GM04504 (cell line): ENCODE measurements at regions not wholly inside any gene's neighbourhood (a gene's known extent, or its start where the extent isn't known, plus 50 kb on each side); places are given as distances from the start of the nearest gene placed in this dataset.

ENCODE experiments used
- DNase-seq: peaks from one replicate; pipeline ENCODE4 v3.0.0-alpha.2; 2012; ENCODE audit warnings: low read depth

- no peak for DNase-seq
These were observed 162.0 kb downstream of the TM9SF2 start for GRCh38 chr13:99663185-99663825.

- no peak for DNase-seq
These were observed 161.4 kb downstream of the TM9SF2 start for GRCh38 chr13:99662678-99663077.

DNA sequence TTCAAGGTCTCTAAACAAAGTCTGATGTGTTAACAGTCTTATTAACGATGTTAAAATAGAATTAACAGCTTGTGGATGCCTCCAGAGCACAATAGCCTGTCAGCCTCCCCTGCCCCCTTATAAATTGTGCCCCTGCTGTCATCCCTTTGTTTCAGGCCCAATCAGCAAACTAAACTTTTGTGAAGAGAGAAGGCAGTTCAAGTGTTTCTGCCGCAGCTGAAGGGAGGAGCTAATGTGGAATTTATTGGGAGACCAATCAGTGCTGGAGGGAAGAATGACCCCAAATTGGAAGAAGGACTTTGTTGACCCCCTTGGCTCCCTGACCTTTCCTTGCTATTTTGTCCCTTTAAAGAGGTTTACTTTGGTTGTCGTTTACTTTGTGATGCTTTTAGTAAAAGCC is 160.5 kb downstream of the TM9SF2 start:
- DNase-seq, result no peak

DNA sequence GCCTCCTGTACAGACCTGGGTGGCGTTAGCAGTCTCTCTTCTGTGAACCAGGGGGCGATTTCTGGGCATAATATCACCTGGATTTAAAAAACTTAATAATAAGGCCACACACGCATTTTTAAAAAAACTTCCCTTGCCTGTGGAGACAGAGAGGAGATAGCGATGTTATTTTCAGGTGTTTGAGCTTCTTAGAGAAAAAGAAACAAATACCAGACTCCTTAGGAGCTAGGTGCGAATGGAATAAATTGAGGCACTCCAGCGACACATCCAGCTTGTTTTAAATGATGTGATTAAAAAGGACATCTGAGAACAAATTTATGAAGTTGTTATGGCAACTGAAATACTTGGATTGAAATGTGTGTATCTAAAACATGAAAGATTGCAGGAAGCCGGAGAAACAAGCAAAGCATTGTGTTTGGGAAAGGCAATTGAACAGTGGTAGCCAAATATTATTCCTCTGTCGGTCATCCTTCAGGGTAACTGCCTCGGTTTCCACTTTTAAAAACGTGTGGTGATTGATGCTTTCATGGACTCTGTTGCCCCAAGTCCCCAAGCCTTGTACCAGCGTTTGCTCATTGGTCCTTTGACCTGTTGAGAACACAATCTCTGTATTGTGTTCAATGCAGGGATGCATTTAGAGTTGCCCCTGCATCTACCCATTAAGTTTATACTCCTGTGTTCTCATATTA is 158.7 kb downstream of the TM9SF2 start:
- DNase-seq, result no peak

- no peak for DNase-seq
These were observed 158.0 kb downstream of the TM9SF2 start for GRCh38 chr13:99659226-99659625.

DNA sequence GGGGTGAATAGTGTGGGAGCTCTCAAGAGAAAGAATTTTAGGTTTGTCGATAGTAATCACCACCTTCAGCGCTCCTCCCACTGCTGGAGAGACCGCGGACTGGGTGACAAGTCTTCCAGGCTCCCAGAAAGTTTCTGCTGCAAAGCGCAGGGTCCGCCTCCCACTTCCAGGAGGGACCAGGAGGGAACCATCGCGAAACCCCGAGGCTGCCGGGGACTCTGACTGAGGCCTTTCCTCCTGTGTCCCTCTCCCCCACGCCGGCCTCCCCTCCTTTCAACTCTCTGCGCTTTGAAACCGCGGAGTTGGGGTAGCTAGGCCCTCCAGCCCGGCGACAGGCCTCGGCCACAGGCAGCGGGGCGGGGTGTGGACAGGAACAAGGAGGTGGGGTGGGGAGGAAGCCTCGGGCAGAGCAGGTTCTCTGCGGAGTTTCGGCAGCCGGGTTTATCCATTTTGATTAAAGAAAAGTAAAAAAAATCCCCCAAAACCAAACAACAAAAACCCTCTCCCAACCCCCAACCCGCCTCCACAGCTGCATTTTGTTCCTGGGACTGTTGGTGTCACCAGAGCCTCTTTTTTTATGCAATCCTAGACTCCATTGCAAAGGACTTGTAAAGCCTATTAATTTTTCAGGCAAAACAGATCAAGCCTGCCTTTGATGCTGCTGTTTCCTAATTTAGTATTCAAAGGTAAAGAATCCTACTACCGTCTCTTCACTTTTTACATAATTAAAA is 157.2 kb downstream of the TM9SF2 start:
- no peak for DNase-seq

- DNase-seq, result no peak
These were observed 156.6 kb downstream of the TM9SF2 start for GRCh38 chr13:99657848-99658260.

GRCh38 chr13:99656844-99657381 is 155.6 kb downstream of the TM9SF2 start:
- DNase-seq, result no peak

DNA sequence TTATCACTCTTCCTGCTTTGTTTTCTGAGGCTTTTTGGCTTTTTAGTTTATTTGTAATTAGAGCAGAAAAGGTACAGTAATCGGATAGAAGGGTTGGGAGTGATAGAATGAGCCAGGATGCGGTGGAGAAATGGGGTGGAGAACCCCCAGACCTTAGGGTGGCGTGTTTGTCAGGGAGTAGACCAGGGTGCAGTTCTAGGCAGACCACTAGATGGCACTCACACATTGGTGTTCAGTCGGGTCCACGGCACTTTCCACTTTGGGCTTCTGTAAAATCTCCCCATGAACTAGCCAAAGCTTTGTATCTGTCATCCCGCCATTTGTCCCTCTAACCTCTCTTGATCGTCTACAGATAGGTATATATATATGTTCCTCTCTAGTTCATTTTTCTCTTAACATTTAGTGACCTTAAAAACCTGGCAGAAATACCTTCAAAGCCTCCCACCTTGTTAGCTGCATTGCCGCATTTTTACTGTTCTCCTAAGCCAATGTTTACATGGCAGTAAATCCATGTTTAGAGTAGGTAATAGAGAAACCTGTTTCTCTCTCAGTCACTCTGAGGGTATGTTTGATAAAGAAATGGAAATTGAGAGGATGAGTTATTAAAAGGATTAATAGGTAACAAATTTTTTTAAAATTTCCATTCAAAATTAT is 154.9 kb downstream of the TM9SF2 start:
- no peak for DNase-seq

- no peak for DNase-seq
These were observed 154.2 kb downstream of the TM9SF2 start for GRCh38 chr13:99655351-99656091.

DNA sequence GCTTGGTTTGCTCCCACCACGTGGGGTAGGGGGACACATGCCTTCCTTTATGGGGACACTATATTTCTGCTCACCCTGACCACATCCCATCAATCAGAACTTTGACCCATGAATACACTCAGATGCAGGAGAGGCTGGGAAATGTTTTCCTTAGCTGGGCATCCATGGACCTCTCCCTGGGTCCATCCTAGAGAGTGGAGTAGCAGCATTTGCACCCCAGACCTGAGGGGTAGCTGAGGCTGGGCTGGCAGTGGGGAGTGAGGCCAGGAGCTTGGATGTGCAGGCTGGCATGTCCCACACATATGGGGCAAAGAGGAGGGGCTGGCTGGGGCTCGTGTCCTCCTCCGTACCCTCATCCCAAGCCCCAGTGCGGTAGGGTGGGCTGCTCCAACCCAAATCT is 152.8 kb downstream of the TM9SF2 start:
- DNase-seq, result no peak

DNA sequence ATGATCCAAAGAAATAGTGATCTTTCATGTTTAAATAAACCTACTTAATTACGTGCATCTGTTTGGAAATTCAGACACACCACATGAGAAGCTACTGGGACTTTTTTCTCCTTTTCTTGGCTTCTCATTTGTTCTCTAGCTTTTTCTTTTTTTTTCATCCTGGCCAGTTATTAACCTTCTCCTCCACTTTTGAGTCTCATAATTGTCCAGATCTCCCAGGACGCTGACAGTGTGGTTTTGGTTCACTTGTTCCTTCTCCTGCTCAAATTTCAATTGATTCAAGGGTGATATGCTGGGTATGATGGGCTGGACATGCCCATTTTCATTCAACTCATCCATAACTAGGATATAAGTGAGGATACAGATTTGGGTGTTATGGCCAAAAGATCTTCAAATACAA is 152.3 kb downstream of the TM9SF2 start:
- no peak for DNase-seq

DNA sequence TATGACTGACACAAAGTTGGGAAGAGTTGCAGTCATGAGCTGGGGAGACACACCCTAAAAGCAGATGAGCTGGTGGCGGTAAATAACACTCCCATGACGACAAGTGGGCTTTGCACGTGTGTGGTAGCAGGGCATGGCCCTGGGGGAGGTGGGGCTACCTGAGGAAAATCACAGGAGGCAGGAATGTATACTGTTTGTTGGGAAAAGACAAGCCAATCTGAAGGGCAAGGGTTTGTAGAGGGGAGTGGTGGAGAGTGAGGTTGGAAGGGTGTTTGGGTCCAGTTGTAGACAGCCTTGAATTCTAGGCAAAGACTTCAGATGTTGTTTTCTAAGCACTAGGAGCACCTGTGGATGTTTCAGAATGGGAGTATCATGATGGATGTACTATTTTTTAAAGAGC is 151.6 kb downstream of the TM9SF2 start:
- DNase-seq, result no peak

GRCh38 chr13:99652141-99652540 is 150.9 kb downstream of the TM9SF2 start:
- DNase-seq, result no peak

DNA sequence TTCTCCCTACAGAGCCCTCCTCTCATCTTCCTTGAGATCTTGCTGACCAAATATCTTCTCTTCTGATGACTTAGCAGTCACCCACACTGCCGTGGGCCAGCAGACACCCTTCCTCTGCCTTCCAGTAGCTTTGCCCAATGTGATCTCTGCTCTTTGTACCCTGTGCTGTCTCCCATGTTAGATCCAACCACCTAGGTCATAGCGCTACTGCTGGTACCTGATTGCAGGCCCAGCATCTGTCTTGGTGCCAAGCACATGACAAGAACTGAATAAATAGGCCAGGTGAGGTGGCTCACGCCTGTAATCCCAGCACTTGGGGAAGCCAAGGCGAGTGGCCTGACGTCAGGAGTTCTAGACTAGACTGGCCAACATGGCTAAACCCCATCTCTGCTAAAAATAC is 149.7 kb downstream of the TM9SF2 start:
- no peak for DNase-seq

DNA sequence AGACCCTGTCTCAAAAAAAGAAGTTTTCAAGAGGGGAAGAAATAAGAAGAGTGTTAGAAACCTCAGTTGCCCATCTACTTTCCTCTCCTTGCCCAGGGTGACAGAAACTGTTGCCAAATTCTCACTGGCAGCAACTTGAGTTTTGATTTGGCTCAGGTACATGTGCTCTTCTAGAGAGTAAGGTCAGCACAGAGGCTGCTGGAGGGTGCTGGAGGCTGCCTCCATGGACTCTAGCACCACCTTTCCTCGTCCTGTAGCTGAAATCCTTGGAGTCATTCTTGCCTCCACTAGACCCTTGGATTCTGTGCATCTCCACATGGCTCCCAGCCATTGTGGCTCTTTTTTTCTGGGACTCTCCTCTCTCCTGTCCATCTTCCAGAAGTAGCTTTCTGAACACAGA is 149.1 kb downstream of the TM9SF2 start:
- DNase-seq, result no peak

GRCh38 chr13:99648927-99649326 is 147.7 kb downstream of the TM9SF2 start:
- DNase-seq, result no peak

- no peak for DNase-seq
These were observed 146.9 kb downstream of the TM9SF2 start for GRCh38 chr13:99648066-99648665.

GRCh38 chr13:99647596-99647985 is 146.3 kb downstream of the TM9SF2 start:
- DNase-seq, result no peak

GRCh38 chr13:99646866-99647595 is 145.8 kb downstream of the TM9SF2 start:
- DNase-seq, result no peak

GRCh38 chr13:99642841-99643240 is 141.6 kb downstream of the TM9SF2 start:
- DNase-seq, result no peak
